H1 (cell line): ENCODE measurements at regions not wholly inside any gene's neighbourhood (a gene's known extent, or its start where the extent isn't known, plus 50 kb on each side); places are given as distances from the start of the nearest gene placed in this dataset.

Source experiments
- CTCF ChIA-PET: fragments of 300-600 bp; sonication (Branson Sonifier 250); formaldehyde crosslinking; loops from one replicate; lab custom pipeline; 2021; ENCODE audit not compliant: partially characterized antibody; lab: Charles Lee
- POLR2A ChIA-PET: fragments of 300-600 bp; sonication (Branson Sonifier 250); formaldehyde crosslinking; loops from one replicate; lab custom pipeline; 2021; ENCODE audit warnings: inconsistent platforms; ENCODE audit not compliant: partially characterized antibody; lab: Charles Lee
- DNase-seq, 2 experiments: peaks; one replicate each; pipeline versions ENCODE4 v3.0.0 to v3.0.0-alpha.2; 2010 to 2022; ENCODE audit warnings: low spot score in 2 of 2, low read depth in 1 of 2, mixed read lengths in 1 of 2
- FAIRE-seq: peaks from 2 replicates; lab custom pipeline; 2011; peaks lifted over from hg19 to GRCh38; lab: Jason Lieb, UNC
- H2AFZ ChIP-seq: 2 replicates; pipeline ENCODE4 v1.8.1; 2012; ENCODE audit warnings: low read length, inconsistent platforms
- H2AK5ac ChIP-seq: 2 replicates; pipeline ENCODE4 v1.6.1; 2013; ENCODE audit warnings: low read depth, low read length
- H2BK120ac ChIP-seq: replicated peaks from 2 replicates; pipeline ENCODE3; 2013; ENCODE audit warnings: low read depth, low read length, inconsistent platforms
- H2BK12ac ChIP-seq: 2 replicates; pipeline ENCODE4 v1.6.1; 2013; ENCODE audit warnings: low read depth, low read length
- H2BK15ac ChIP-seq: 2 replicates; pipeline ENCODE4 v1.6.1; 2013; ENCODE audit warnings: low read length
- H2BK20ac ChIP-seq: 2 replicates; pipeline ENCODE4 v1.6.1; 2013; ENCODE audit warnings: low read length
- H2BK5ac ChIP-seq: 2 replicates; pipeline ENCODE4 v1.6.1; 2013; ENCODE audit warnings: low read depth, low read length
- H3K14ac ChIP-seq: 2 replicates; pipeline ENCODE4 v1.6.1; 2013; ENCODE audit warnings: inconsistent platforms; ENCODE audit not compliant: insufficient read length
- H3K18ac ChIP-seq: 2 replicates; pipeline ENCODE4 v1.6.1; 2013; ENCODE audit warnings: low read length; ENCODE audit errors: extremely low read depth
- H3K23ac ChIP-seq: 2 replicates; pipeline ENCODE4 v1.6.1; 2013; ENCODE audit warnings: inconsistent platforms; ENCODE audit not compliant: insufficient read length
- H3K23me2 ChIP-seq: 2 replicates; pipeline ENCODE4 v1.6.1; 2013; ENCODE audit warnings: low read depth, low read length
- H3K27ac ChIP-seq: 2 replicates; pipeline ENCODE4 v1.6.1; 2011; ENCODE audit warnings: low read depth, low read length, inconsistent platforms
- H3K27me3 ChIP-seq, 4 experiments: replicated peaks in 1 of 4; 1 replicate in 1 of 4; 2 replicates in 3 of 4; pipeline versions ENCODE4 v1.6.1 to v1.8.1; 2011 to 2013; ENCODE audit warnings: low read length in 3 of 4, mild to moderate bottlenecking in 3 of 4, inconsistent platforms in 2 of 4, mixed read lengths in 2 of 4, moderate library complexity in 1 of 4; ENCODE audit not compliant: control insufficient read depth in 3 of 4, insufficient read depth in 3 of 4; ENCODE audit errors: extremely low read depth in 1 of 4
- H3K36me3 ChIP-seq, 4 experiments: 2 replicates each; pipeline versions ENCODE4 v1.6.1 to v1.8.1; 2011 to 2013; ENCODE audit warnings: mild to moderate bottlenecking in 4 of 4, low read length in 3 of 4, moderate library complexity in 2 of 4, control low read depth in 1 of 4, inconsistent platforms in 1 of 4; ENCODE audit not compliant: insufficient read depth in 4 of 4, control insufficient read depth in 2 of 4
- H3K4ac ChIP-seq: replicated peaks from 2 replicates; pipeline ENCODE3; 2013; ENCODE audit warnings: low read length, low read depth, mixed read lengths, inconsistent platforms; ENCODE audit not compliant: insufficient read length
- H3K4me1 ChIP-seq, 4 experiments: replicated peaks in 1 of 4; 1 replicate in 1 of 4; 2 replicates in 3 of 4; pipeline versions ENCODE4 v1.6.1 to v1.8.1; 2011 to 2013; ENCODE audit warnings: low read length in 3 of 4, inconsistent platforms in 2 of 4, mixed read lengths in 1 of 4; ENCODE audit not compliant: insufficient read depth in 4 of 4, control insufficient read depth in 3 of 4
- H3K4me2 ChIP-seq, 2 experiments: 2 replicates each; pipeline versions ENCODE4 v1.6.1 to v1.8.1; 2011 to 2013; ENCODE audit warnings: low read depth in 2 of 2, low read length in 2 of 2, control low read depth in 1 of 2, inconsistent platforms in 1 of 2, mild to moderate bottlenecking in 1 of 2; ENCODE audit not compliant: insufficient read depth in 1 of 2
- H3K4me3 ChIP-seq, 4 experiments: fragments of 200-600, 300-600 bp in 1 of 4; sonication (generic), shearing (Covaris generic), sonication (Bioruptor Twin) in 1 of 4; 2 replicates each; pipeline versions ENCODE4 v1.5.1 to v1.8.1; 2011 to 2016; ENCODE audit warnings: low read length in 4 of 4, low read depth in 3 of 4, control low read depth in 2 of 4, inconsistent platforms in 2 of 4, mild to moderate bottlenecking in 2 of 4, mixed read lengths in 1 of 4, moderate library complexity in 1 of 4; ENCODE audit not compliant: insufficient read depth in 2 of 4; ENCODE audit errors: extremely low read depth in 1 of 4
- H3K56ac ChIP-seq: replicated peaks from 2 replicates; pipeline ENCODE3; 2013; ENCODE audit warnings: low read depth, mild to moderate bottlenecking, mixed read lengths, low read length, inconsistent platforms; ENCODE audit not compliant: insufficient read length
- H3K79me1 ChIP-seq: 2 replicates; pipeline ENCODE4 v1.6.1; 2013; ENCODE audit warnings: low read depth, low read length, control low read depth
- H3K79me2 ChIP-seq, 2 experiments: 2 replicates each; pipeline versions ENCODE4 v1.6.1 to v1.8.1; 2012 to 2013; ENCODE audit warnings: low read length in 2 of 2, mild to moderate bottlenecking in 2 of 2, inconsistent platforms in 1 of 2; ENCODE audit not compliant: insufficient read depth in 2 of 2, control insufficient read depth in 1 of 2
- H3K9ac ChIP-seq, 4 experiments: replicated peaks in 1 of 4; 1 replicate in 1 of 4; 2 replicates in 3 of 4; pipeline versions ENCODE4 v1.6.1 to v1.8.1; 2011 to 2013; ENCODE audit warnings: low read depth in 3 of 4, low read length in 3 of 4, control low read depth in 2 of 4, mild to moderate bottlenecking in 2 of 4, moderate library complexity in 2 of 4, inconsistent platforms in 1 of 4; ENCODE audit errors: extremely low read depth in 1 of 4
- H3K9me3 ChIP-seq, 2 experiments: 2 replicates each; pipeline versions ENCODE4 v1.6.1 to v1.8.1; 2012 to 2013; ENCODE audit warnings: mild to moderate bottlenecking in 2 of 2, moderate library complexity in 2 of 2, control low read depth in 1 of 2, inconsistent platforms in 1 of 2, low read depth in 1 of 2, low read length in 1 of 2, mixed read lengths in 1 of 2; ENCODE audit not compliant: insufficient read depth in 2 of 2
- H4K20me1 ChIP-seq, 2 experiments: replicated peaks in 1 of 2; 2 replicates each; pipeline versions ENCODE3 to v1.8.1; 2011 to 2013; ENCODE audit warnings: inconsistent platforms in 2 of 2, low read length in 2 of 2, mild to moderate bottlenecking in 1 of 2; ENCODE audit not compliant: insufficient read depth in 2 of 2, control insufficient read depth in 1 of 2
- H4K5ac ChIP-seq: 2 replicates; pipeline ENCODE4 v1.6.1; 2013; ENCODE audit warnings: low read length, low read depth, mixed read lengths, inconsistent platforms; ENCODE audit not compliant: insufficient read length
- H4K8ac ChIP-seq: 2 replicates; pipeline ENCODE4 v1.8.0; 2013; ENCODE audit warnings: mild to moderate bottlenecking, moderate library complexity, low read length, inconsistent platforms; ENCODE audit not compliant: insufficient read depth; ENCODE audit errors: extremely low read depth
- H4K91ac ChIP-seq: replicated peaks from 2 replicates; pipeline ENCODE3; 2013; ENCODE audit warnings: low read length, mixed read lengths, inconsistent platforms; ENCODE audit not compliant: insufficient read length
- ATF2 ChIP-seq: IDR thresholded peaks from 2 replicates; pipeline ENCODE4 v1.6.1; 2012; ENCODE audit warnings: low read length, inconsistent platforms
- BCL11A ChIP-seq, 2 experiments: IDR thresholded peaks; one replicate each; pipeline ENCODE4 v1.6.1; 2011; ENCODE audit warnings: low read depth in 2 of 2, low read length in 2 of 2, mild to moderate bottlenecking in 2 of 2
- E2F6 ChIP-seq: IDR thresholded peaks from 2 replicates; pipeline ENCODE4 v1.6.1; 2012; ENCODE audit warnings: inconsistent platforms
- GABPA ChIP-seq: IDR thresholded peaks from 2 replicates; pipeline ENCODE4 v1.6.1; 2011; ENCODE audit warnings: mild to moderate bottlenecking, low read length, moderate library complexity, borderline replicate concordance; ENCODE audit not compliant: insufficient read depth
- KDM1A ChIP-seq: fragments of 200-600, 300-600 bp; sonication (generic); IDR thresholded peaks from 2 replicates; pipeline ENCODE4 v1.7.1; 2016; ENCODE audit warnings: mild to moderate bottlenecking, low read length, borderline replicate concordance
- RFX5 ChIP-seq: IDR thresholded peaks from 2 replicates; pipeline ENCODE4 v1.6.1; 2011; ENCODE audit warnings: low read depth, low read length, improper control_type of control experiment, borderline replicate concordance
- RNF2 ChIP-seq: fragments of 200-900, 300-1000 bp; sonication (generic); IDR thresholded peaks from 2 replicates; pipeline ENCODE4 v1.7.1; 2016; ENCODE audit warnings: borderline replicate concordance, low read depth, mild to moderate bottlenecking, antibody characterized with exemption, low read length; ENCODE audit not compliant: poor library complexity, severe bottlenecking; ENCODE audit errors: missing control alignments
- SIX5 ChIP-seq: IDR thresholded peaks from 2 replicates; pipeline ENCODE4 v1.6.1; 2011; ENCODE audit warnings: mild to moderate bottlenecking, low read depth, low read length
- SRF ChIP-seq: IDR thresholded peaks from 2 replicates; pipeline ENCODE4 v1.6.1; 2011; ENCODE audit warnings: mild to moderate bottlenecking, low read depth, low read length, moderate library complexity
- SUZ12 ChIP-seq: fragments of 200-600 bp; sonication (generic); IDR thresholded peaks from 2 replicates; pipeline ENCODE4 v1.6.1; 2012; ENCODE audit warnings: mild to moderate bottlenecking, inconsistent platforms, low read length, moderate library complexity, mixed read lengths
- USF2 ChIP-seq: IDR thresholded peaks from 2 replicates; pipeline ENCODE4 v1.6.1; 2011; ENCODE audit warnings: low read length, improper control_type of control experiment

GRCh38 chr13:37319031-37319443 lies 213.6 kb upstream of the CSNK1A1L start:
- H3K9ac ChIP-seq = no peak overlapping the region
- no peaks in the 10 kb centered on the region for H3K9me3 ChIP-seq
- no peak overlapping the region for H4K5ac ChIP-seq
- no peak overlapping the region for H4K91ac ChIP-seq
- H3K4ac ChIP-seq = no peak overlapping the region
- H3K56ac ChIP-seq = no peak overlapping the region
- no peak for DNase-seq
- H2AFZ ChIP-seq = no peak overlapping the region
- no peak overlapping the region for H2BK15ac ChIP-seq
- no peak overlapping the region for H3K4me3 ChIP-seq
- H2BK5ac ChIP-seq = no peak overlapping the region
- no peak overlapping the region for H2BK20ac ChIP-seq
- ChIA-PET CTCF (interaction anchor here (1.1 to 1.5 kb wide), 3 partner anchors 14 to 109 kb away, joined by 3 to 6 read pairs (median 5); no protein-coding TSS in a partner anchor), POLR2A (interaction anchor here (0.7 to 1.2 kb wide), 2 partner anchors 13 to 23 kb away, joined by 3 read pairs; no protein-coding TSS in a partner anchor)
- FAIRE-seq = no peak
- no peak overlapping the region for H3K23ac ChIP-seq
- H2AK5ac ChIP-seq = no peak overlapping the region
- H3K14ac ChIP-seq = no peak overlapping the region
- no peak overlapping the region for H3K4me2 ChIP-seq
- no peak overlapping the region for H4K8ac ChIP-seq
- no peaks in the 10 kb centered on the region for H4K20me1 ChIP-seq
- H3K4me1 ChIP-seq = peaks cover 0 to 4% (median 4%) of the 10 kb centered on the region in 4 experiments; a peak in 2 of 7 replicates
- no peak overlapping the region for H3K27ac ChIP-seq
- H3K79me1 ChIP-seq = no peaks in the 10 kb centered on the region
- no peak overlapping the region for H2BK12ac ChIP-seq
- H2BK120ac ChIP-seq = no peak overlapping the region
- H3K27me3 ChIP-seq = no peaks in the 10 kb centered on the region
- H3K79me2 ChIP-seq = no peaks in the 10 kb centered on the region
- H3K18ac ChIP-seq = no peak overlapping the region
- no peaks in the 10 kb centered on the region for H3K36me3 ChIP-seq
- H3K23me2 ChIP-seq = no peaks in the 10 kb centered on the region
- TF ChIP-seq SIX5 = no peak
- no peak for TF ChIP-seq GABPA
- no peak for TF ChIP-seq E2F6
- no peak for TF ChIP-seq KDM1A
- no peak for TF ChIP-seq SRF
- TF ChIP-seq RFX5 = no peak
- no peak for TF ChIP-seq USF2
- TF ChIP-seq SUZ12 = no peak
- no peak for TF ChIP-seq RNF2
- TF ChIP-seq BCL11A (IDR thresholded peaks at IDR 0.05; ENCODE audit: low read depth in 2 of 2, low read length in 2 of 2) = no peak
- no peak for TF ChIP-seq ATF2
